ENCODE measurements at regions not wholly inside any gene's neighbourhood (a gene's known extent, or its start where the extent isn't known, plus 50 kb on each side); places are given as distances from the start of the nearest gene placed in this dataset.

GRCh38 chr5:54667136-54667535 is 149.6 kb downstream of the SNX18 start:
- TF ChIP-seq GATA2 (IDR thresholded peaks at IDR 0.05; ENCODE audit: low read depth, low read length) (no peak), GATA3 (IDR thresholded peaks at IDR 0.05; ENCODE audit: low read depth, low read length) (no peak)
